ENCODE measurements at regions not wholly inside any gene's neighbourhood (a gene's known extent, or its start where the extent isn't known, plus 50 kb on each side); places are given as distances from the start of the nearest gene placed in this dataset.

DNA sequence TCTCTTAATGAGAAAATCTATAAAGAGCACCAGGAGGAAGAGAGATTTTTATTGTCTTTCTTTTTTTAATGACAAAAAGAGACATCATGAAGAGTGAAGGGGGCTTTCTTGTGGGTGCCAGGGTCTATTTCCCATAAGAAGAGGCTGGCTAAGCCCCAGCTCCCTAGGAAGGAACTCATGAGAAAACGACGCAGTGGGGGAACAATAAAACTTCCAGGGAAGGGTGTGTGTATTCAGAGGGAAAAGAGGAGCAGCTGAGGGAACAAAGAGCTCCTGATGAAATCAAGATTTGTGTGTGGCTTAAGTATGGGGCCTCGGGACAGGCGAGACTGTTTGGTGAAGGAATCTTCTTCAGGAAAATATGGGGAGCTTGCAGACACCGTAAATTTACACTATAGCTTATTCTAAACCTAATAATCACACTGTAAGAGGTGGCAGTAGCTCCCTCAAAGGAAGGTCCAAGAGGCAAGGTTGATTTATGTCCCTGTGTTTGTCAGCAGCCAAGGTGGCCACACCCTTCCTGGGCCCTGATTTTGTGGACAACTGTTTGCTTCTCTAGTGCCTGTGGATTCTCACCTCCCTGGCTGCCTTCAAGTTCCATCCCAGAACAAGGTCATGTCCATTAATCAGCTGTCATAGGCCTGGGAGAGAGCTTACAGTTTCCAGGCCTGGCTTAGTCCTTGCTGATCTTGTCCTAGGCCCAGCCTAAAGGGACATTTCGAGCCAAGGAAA lies 615.7 kb downstream of the INSC start:
- Histone ChIP-seq H3K4me1 (no peaks in the 10 kb centered on the region), H3K4me3 (no peak overlapping the region), H3K27ac (no peak overlapping the region), H3K27me3 (no peaks in the 10 kb centered on the region), H3K36me3 (no peaks in the 10 kb centered on the region), H3K9me3 (no peaks in the 10 kb centered on the region)
- no peak for DNase-seq
- TF ChIP-seq, protein P1, sequence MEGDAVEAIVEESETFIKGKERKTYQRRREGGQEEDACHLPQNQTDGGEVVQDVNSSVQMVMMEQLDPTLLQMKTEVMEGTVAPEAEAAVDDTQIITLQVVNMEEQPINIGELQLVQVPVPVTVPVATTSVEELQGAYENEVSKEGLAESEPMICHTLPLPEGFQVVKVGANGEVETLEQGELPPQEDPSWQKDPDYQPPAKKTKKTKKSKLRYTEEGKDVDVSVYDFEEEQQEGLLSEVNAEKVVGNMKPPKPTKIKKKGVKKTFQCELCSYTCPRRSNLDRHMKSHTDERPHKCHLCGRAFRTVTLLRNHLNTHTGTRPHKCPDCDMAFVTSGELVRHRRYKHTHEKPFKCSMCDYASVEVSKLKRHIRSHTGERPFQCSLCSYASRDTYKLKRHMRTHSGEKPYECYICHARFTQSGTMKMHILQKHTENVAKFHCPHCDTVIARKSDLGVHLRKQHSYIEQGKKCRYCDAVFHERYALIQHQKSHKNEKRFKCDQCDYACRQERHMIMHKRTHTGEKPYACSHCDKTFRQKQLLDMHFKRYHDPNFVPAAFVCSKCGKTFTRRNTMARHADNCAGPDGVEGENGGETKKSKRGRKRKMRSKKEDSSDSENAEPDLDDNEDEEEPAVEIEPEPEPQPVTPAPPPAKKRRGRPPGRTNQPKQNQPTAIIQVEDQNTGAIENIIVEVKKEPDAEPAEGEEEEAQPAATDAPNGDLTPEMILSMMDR (IDR thresholded peaks at IDR 0.05) = no peak
- TF ChIP-seq POLR2A (IDR thresholded peaks at IDR 0.05) = no peak

DNA sequence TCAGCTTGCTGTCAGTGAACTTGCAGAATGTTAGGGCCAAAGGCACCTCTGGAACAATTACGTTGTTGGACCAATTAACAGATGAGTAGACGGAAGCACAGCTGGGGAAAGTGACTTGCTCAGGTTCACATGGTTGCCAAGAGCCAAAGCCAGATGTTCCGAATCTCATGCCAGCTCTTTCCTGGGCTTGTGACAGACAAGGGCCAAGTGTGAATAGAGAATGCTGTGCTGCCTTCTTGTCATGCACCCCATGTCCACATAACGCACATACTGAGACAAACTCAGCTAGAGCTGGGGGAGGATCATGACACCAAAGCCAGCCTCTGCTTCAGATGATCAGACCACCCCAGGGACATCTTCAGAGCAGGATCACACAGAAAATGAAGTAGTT lies 616.3 kb downstream of the INSC start:
- no peaks in the 10 kb centered on the region for H3K36me3 ChIP-seq
- no peak overlapping the region for H3K27ac ChIP-seq

DNA sequence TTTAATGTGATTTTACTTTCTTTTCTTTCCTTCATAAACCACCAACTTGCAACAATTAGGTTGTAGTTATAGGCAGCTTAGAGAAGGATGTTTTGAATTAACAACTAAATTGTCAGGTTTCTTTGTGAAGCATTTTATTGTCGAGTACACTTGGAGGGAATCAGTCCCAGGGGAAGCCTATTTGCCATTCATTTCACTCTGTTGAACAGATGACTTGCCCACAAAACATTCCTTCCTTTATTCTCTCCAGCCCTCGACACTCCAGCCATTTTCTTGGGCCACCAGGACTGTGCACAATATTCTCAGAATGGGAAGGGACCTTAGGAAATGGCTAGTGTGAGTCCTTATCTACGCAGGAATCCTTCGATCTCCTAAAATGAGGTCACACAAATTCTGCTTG lies 620.6 kb downstream of the SOX6 start:
- Histone ChIP-seq H3K27me3 (no peaks in the 10 kb centered on the region), H3K27ac (no peak overlapping the region), H3K9me3 (no peaks in the 10 kb centered on the region), H3K4me3 (no peak overlapping the region), H3K4me1 (no peaks in the 10 kb centered on the region), H3K36me3 (no peaks in the 10 kb centered on the region)
- DNase-seq = no peak
- no peak for TF ChIP-seq POLR2A (IDR thresholded peaks at IDR 0.05)
- TF ChIP-seq, protein P1 (IDR thresholded peaks at IDR 0.05) = no peak

More for the DNA sequence above, 616.3 kb downstream of the INSC start:
- H3K4me1 ChIP-seq = no peaks in the 10 kb centered on the region
- H3K27me3 ChIP-seq = no peaks in the 10 kb centered on the region
- no peak overlapping the region for H3K4me3 ChIP-seq
- TF ChIP-seq, protein P1 (IDR thresholded peaks at IDR 0.05) = no peak
- TF ChIP-seq POLR2A (IDR thresholded peaks at IDR 0.05) = no peak
- no peak for DNase-seq
- no peaks in the 10 kb centered on the region for H3K9me3 ChIP-seq

DNA sequence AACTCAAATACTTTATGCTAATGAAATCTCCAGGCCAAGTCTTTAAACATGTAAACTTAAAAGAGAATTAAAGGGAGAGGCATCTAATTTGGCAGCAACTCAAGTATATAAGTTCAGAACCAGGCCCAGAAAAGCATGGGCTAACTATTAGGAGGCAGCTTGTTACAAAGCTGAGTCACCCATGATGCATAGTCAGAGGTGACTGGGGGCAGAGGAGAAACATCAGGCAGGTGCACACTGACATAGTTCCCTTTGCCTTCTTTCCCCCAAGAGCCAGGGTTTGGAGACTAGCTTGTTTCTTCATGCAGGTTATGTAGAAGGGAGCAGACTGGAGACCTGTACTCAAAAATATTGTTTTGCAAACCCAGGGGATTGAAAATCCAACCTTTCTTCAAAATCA lies 619.0 kb downstream of the SOX6 start:
- H3K27me3 ChIP-seq = no peaks in the 10 kb centered on the region
- no peak for TF ChIP-seq POLR2A (IDR thresholded peaks at IDR 0.05)
- TF ChIP-seq, protein P1 (IDR thresholded peaks at IDR 0.05) = no peak
- no peak overlapping the region for H3K27ac ChIP-seq
- H3K4me3 ChIP-seq = no peak overlapping the region
- DNase-seq = no peak
- H3K4me1 ChIP-seq = no peaks in the 10 kb centered on the region
- H3K9me3 ChIP-seq = no peaks in the 10 kb centered on the region
- H3K36me3 ChIP-seq = no peaks in the 10 kb centered on the region

DNA sequence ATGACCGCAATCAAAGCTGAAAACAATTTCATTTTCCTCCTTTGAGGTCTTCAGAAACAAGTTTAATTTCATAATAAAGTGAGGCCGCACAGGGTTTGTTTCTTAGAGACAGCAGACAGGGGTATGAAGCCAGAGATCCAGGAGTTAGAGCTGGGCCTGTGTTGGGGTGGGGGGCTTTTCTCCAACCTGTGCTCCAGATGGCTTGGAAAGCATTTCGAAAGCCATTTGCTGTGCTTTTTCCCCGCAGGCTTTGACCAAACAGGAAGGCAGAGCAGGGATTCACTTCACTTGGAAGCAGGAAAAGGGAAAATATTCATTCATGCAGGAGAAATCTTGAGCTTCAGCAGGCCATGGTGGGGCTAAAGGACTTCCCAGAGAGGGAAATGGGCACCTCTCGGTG lies 617.4 kb downstream of the SOX6 start:
- Histone ChIP-seq H3K27ac (no peak overlapping the region), H3K36me3 (no peaks in the 10 kb centered on the region), H3K4me1 (peaks cover 0 to 5% (median 0%) of the 10 kb centered on the region in 4 donors), H3K9me3 (no peaks in the 10 kb centered on the region), H3K4me3 (no peak overlapping the region), H3K27me3 (no peaks in the 10 kb centered on the region)
- DNase-seq = no peak
- no peak for TF ChIP-seq POLR2A (IDR thresholded peaks at IDR 0.05)
- TF ChIP-seq, protein P1 (IDR thresholded peaks at IDR 0.05) = no peak
